Stimulated activated CD4-positive, alpha-beta T cell treated with anti-CD3 and anti-CD28 coated beads, TNF-alpha, amount 100 ng/mL, for 48 hours (primary cell): ENCODE measurements at regions not wholly inside any gene's neighbourhood (a gene's known extent, or its start where the extent isn't known, plus 50 kb on each side); places are given as distances from the start of the nearest gene placed in this dataset.
A peak's percentile ranks its signal among the peaks of the same experiment; 100 is the strongest.
"Not testable (repeated sequence)": the region's sequence is repeated elsewhere in the genome, so short reads cannot be mapped to it uniquely, and the experiment has no call there.

Experiments
- DNase-seq, 3 donors: peaks; one replicate each; pipeline ENCODE4 v3.0.0-alpha.2; 2020; ENCODE audit warnings: low read depth in 3 of 3

GRCh38 chr12:97984974-97985580 is 522.5 kb downstream of the RMST start:
- no peak for DNase-seq

GRCh38 chr12:97985834-97986233 is 523.2 kb downstream of the RMST start:
- no peak for DNase-seq

- DNase-seq = not testable (repeated sequence)
Measured at GRCh38 chr12:97988588-97988987, 526.0 kb downstream of the RMST start.

- DNase-seq = no peak
Measured at GRCh38 chr12:97989366-97989940, 525.9 kb upstream of the TMPO start.

GRCh38 chr12:97994746-97995484 is 520.5 kb upstream of the TMPO start:
- no peak for DNase-seq

GRCh38 chr12:97995559-97995958 is 519.8 kb upstream of the TMPO start:
- no peak for DNase-seq

- DNase-seq = no peak
Measured at GRCh38 chr12:98001430-98001829, 514.0 kb upstream of the TMPO start.

- DNase-seq = peak; percentile 3 to 14 (median 10)
Measured at GRCh38 chr12:98002887-98003493, 512.4 kb upstream of the TMPO start.

- DNase-seq = no peak
Measured at GRCh38 chr12:98007963-98008362, 507.4 kb upstream of the TMPO start.

GRCh38 chr12:98013560-98013959 is 501.8 kb upstream of the TMPO start:
- DNase-seq = no peak

- no peak for DNase-seq
Measured at GRCh38 chr12:98018836-98019235, 496.6 kb upstream of the TMPO start.

- no peak for DNase-seq
Measured at GRCh38 chr12:98020376-98020775, 495.0 kb upstream of the TMPO start.

GRCh38 chr12:98022961-98023360 is 492.4 kb upstream of the TMPO start:
- DNase-seq = no peak

- DNase-seq = no peak
Measured at GRCh38 chr12:98037401-98038140, 477.8 kb upstream of the TMPO start.

- no peak for DNase-seq
Measured at GRCh38 chr12:98042668-98043067, 472.7 kb upstream of the TMPO start.

- no peak for DNase-seq
Measured at GRCh38 chr12:98045395-98045794, 470.0 kb upstream of the TMPO start.

- DNase-seq = no peak
Measured at GRCh38 chr12:98048326-98048725, 467.1 kb upstream of the TMPO start.

GRCh38 chr12:98053202-98053601 is 462.2 kb upstream of the TMPO start:
- no peak for DNase-seq

- no peak for DNase-seq
Measured at GRCh38 chr12:98057701-98058100, 457.7 kb upstream of the TMPO start.

GRCh38 chr12:98058213-98058612 is 457.2 kb upstream of the TMPO start:
- no peak for DNase-seq

GRCh38 chr12:98058838-98059237 is 456.6 kb upstream of the TMPO start:
- DNase-seq = no peak
